SK-N-SH (cell line): ENCODE measurements at regions not wholly inside any gene's neighbourhood (a gene's known extent, or its start where the extent isn't known, plus 50 kb on each side); places are given as distances from the start of the nearest gene placed in this dataset.

Source experiments
- CTCF ChIA-PET: fragments of 300-600, 350-600 bp; formaldehyde crosslinking; extraction: SDS; loops from one replicate; lab custom pipeline; 2021; lab: Yijun Ruan, JAX
- POLR2A ChIA-PET: fragments of 350-600 bp; sonication (Branson Sonifier 250); formaldehyde crosslinking; extraction: SDS; loops from one replicate; lab custom pipeline; 2020; ENCODE audit warnings: antibody characterized with exemption, inconsistent platforms; lab: Yijun Ruan, JAX
- DNase-seq: peaks from one replicate; pipeline ENCODE4 v3.0.0; 2012
- H2AFZ ChIP-seq: fragments of 200-600 bp; sonication (generic); 2 replicates; pipeline ENCODE4 v1.8.1; 2016; ENCODE audit warnings: antibody characterized with exemption, mild to moderate bottlenecking, low read depth
- H3F3A ChIP-seq: fragments of 200-600 bp; sonication (generic); replicated peaks from 2 replicates; pipeline ENCODE3; 2016; ENCODE audit warnings: antibody characterized with exemption, mild to moderate bottlenecking; ENCODE audit not compliant: insufficient read depth
- H3K27ac ChIP-seq, 2 experiments: fragments of 200-500 bp in 1 of 2; fragments of 200-600 bp in 1 of 2; sonication (Bioruptor generic) in 1 of 2; sonication (generic), shearing (Covaris generic) in 1 of 2; 2 replicates each; pipeline versions ENCODE4 v1.5.1 to v1.6.1; 2014 to 2016; ENCODE audit warnings: low read depth in 2 of 2, inconsistent platforms in 1 of 2, low read length in 1 of 2, mild to moderate bottlenecking in 1 of 2, mixed read lengths in 1 of 2
- H3K27me3 ChIP-seq: fragments of 200-600 bp; sonication (generic), shearing (Covaris generic); 2 replicates; pipeline ENCODE4 v1.6.1; 2016; ENCODE audit warnings: mixed run types; ENCODE audit not compliant: insufficient read depth
- H3K36me3 ChIP-seq, 2 experiments: fragments of 200-500 bp in 1 of 2; fragments of 200-600 bp in 1 of 2; sonication (Bioruptor generic) in 1 of 2; sonication (generic) in 1 of 2; replicated peaks in 1 of 2; 2 replicates each; pipeline versions ENCODE3 to v1.5.1; 2014 to 2016; ENCODE audit warnings: low read length in 1 of 2, mild to moderate bottlenecking in 1 of 2; ENCODE audit not compliant: insufficient read depth in 2 of 2, control insufficient read depth in 1 of 2
- H3K4me1 ChIP-seq, 2 experiments: fragments of 200-500 bp in 1 of 2; fragments of 200-600 bp in 1 of 2; sonication (Bioruptor generic) in 1 of 2; sonication (generic), shearing (Covaris generic) in 1 of 2; 2 replicates each; pipeline versions ENCODE4 v1.5.1 to v1.6.1; 2014 to 2016; ENCODE audit warnings: low read depth in 1 of 2, low read length in 1 of 2, mixed run types in 1 of 2; ENCODE audit not compliant: insufficient read depth in 2 of 2, control insufficient read depth in 1 of 2
- H3K4me2 ChIP-seq: fragments of 200-600 bp; sonication (generic), shearing (Covaris generic); 2 replicates; pipeline ENCODE4 v1.6.1; 2017; ENCODE audit warnings: mixed run types
- H3K4me3 ChIP-seq, 2 experiments: fragments of 200-500 bp in 1 of 2; fragments of 200-600 bp in 1 of 2; sonication (Bioruptor generic) in 1 of 2; sonication (generic), shearing (Covaris generic) in 1 of 2; 2 replicates each; pipeline versions ENCODE4 v1.5.1 to v1.8.1; 2014 to 2016; ENCODE audit warnings: low read depth in 2 of 2, inconsistent platforms in 1 of 2, low read length in 1 of 2, mild to moderate bottlenecking in 1 of 2, mixed read lengths in 1 of 2, moderate library complexity in 1 of 2
- H3K79me2 ChIP-seq: fragments of 200-600 bp; sonication (generic); 2 replicates; pipeline ENCODE4 v1.8.1; 2017; ENCODE audit warnings: mild to moderate bottlenecking; ENCODE audit not compliant: insufficient read depth
- H3K9ac ChIP-seq: fragments of 200-600 bp; sonication (generic); 2 replicates; pipeline ENCODE4 v1.6.1; 2017; ENCODE audit warnings: mixed run types
- H3K9me2 ChIP-seq: fragments of 200-600 bp; sonication (generic); 2 replicates; pipeline ENCODE4 v1.6.1; 2017; ENCODE audit warnings: mixed run types
- H3K9me3 ChIP-seq: fragments of 200-600 bp; sonication (generic); 2 replicates; pipeline ENCODE4 v1.6.1; 2017; ENCODE audit warnings: mixed run types, mild to moderate bottlenecking, moderate library complexity
- H4K20me1 ChIP-seq: fragments of 200-600 bp; sonication (generic); 2 replicates; pipeline ENCODE4 v1.6.1; 2017; ENCODE audit warnings: mild to moderate bottlenecking, mixed run types; ENCODE audit not compliant: insufficient read depth
- CHD2 ChIP-seq: fragments of 150-350 bp; IDR thresholded peaks from 2 replicates; pipeline ENCODE4 v1.6.1; 2018; ENCODE audit warnings: low read length; ENCODE audit not compliant: partially characterized antibody
- ELF1 ChIP-seq: IDR thresholded peaks from 2 replicates; pipeline ENCODE4 v1.4.0; 2012
- EP300 ChIP-seq, 2 experiments: IDR thresholded peaks; 2 replicates each; pipeline versions ENCODE4 v1.4.0 to v1.6.1; 2012; ENCODE audit warnings: borderline replicate concordance in 1 of 2, low read depth in 1 of 2, low read length in 1 of 2
- FOXJ3 ChIP-seq: sonication (generic); formaldehyde crosslinking; IDR thresholded peaks from 2 replicates; pipeline ENCODE4 v1.5.1; 2020; ENCODE audit warnings: mild to moderate bottlenecking, missing genetic modification reagents
- FOXM1 ChIP-seq: IDR thresholded peaks from 2 replicates; pipeline ENCODE4 v1.4.0; 2012; ENCODE audit warnings: low read depth, mild to moderate bottlenecking
- GABPA ChIP-seq: IDR thresholded peaks from 2 replicates; pipeline ENCODE4 v1.4.0; 2012; ENCODE audit warnings: low read depth, mild to moderate bottlenecking
- MAX ChIP-seq: IDR thresholded peaks from 2 replicates; pipeline ENCODE4 v1.4.0; 2012; ENCODE audit warnings: low read depth
- MEF2A ChIP-seq: IDR thresholded peaks from 2 replicates; pipeline ENCODE4 v1.4.0; 2012; ENCODE audit warnings: low read depth, borderline replicate concordance
- NRF1 ChIP-seq: IDR thresholded peaks from 2 replicates; pipeline ENCODE4 v1.6.1; 2012; ENCODE audit warnings: low read depth, mild to moderate bottlenecking, low read length
- PBX3 ChIP-seq: IDR thresholded peaks from 2 replicates; pipeline ENCODE4; 2012
- POLR2AphosphoS5 ChIP-seq: IDR thresholded peaks from 2 replicates; pipeline ENCODE4 v1.6.1; 2012; ENCODE audit warnings: low read depth, low read length
- RAD21 ChIP-seq: IDR thresholded peaks from 2 replicates; pipeline ENCODE4 v1.6.1; 2012; ENCODE audit warnings: mild to moderate bottlenecking, low read length
- RCOR1 ChIP-seq: fragments of 150-350 bp; IDR thresholded peaks from 2 replicates; pipeline ENCODE4 v1.6.1; 2017; ENCODE audit warnings: antibody characterized with exemption, low read length
- SIN3A ChIP-seq: IDR thresholded peaks from 2 replicates; pipeline ENCODE4 v1.6.1; 2012; ENCODE audit warnings: low read depth, mild to moderate bottlenecking, low read length, moderate library complexity, borderline replicate concordance
- TAF1 ChIP-seq: IDR thresholded peaks from 2 replicates; pipeline ENCODE4 v1.6.1; 2012; ENCODE audit warnings: low read depth, mild to moderate bottlenecking, low read length, moderate library complexity, borderline replicate concordance
- TCF12 ChIP-seq: IDR thresholded peaks from 2 replicates; pipeline ENCODE4 v1.4.0; 2012
- TEAD4 ChIP-seq: IDR thresholded peaks from 2 replicates; pipeline ENCODE4 v1.4.0; 2012; ENCODE audit warnings: mild to moderate bottlenecking, borderline replicate concordance; ENCODE audit not compliant: insufficient read depth
- WGBS: methylation state at CpG from one replicate; pipeline ENCODE4 v1.1.6; 2017; ENCODE audit warnings: low lambda C conversion rate; 5-methylcytosine and 5-hydroxymethylcytosine counted together
- TF ChIP-seq, protein P1 (sequence below): IDR thresholded peaks from 2 replicates; pipeline ENCODE4 v1.6.1; 2012; ENCODE audit warnings: mild to moderate bottlenecking, low read depth, low read length, moderate library complexity
- TF ChIP-seq, protein P2 (sequence below): fragments of 150-350 bp; IDR thresholded peaks from 2 replicates; pipeline ENCODE4 v1.6.1; 2016; ENCODE audit warnings: mild to moderate bottlenecking, low read depth, low read length
- TF ChIP-seq, protein P3 (sequence below): fragments of 200-600 bp; sonication (generic); IDR thresholded peaks from 2 replicates; pipeline ENCODE4 v1.6.1; 2017; ENCODE audit warnings: antibody characterized with exemption, mild to moderate bottlenecking, moderate library complexity
- TF ChIP-seq, protein P4 (sequence below): fragments of 150-350 bp; IDR thresholded peaks from 2 replicates; pipeline ENCODE4 v1.6.1; 2017; ENCODE audit warnings: antibody characterized with exemption, low read length, low read depth, borderline replicate concordance

DNA sequence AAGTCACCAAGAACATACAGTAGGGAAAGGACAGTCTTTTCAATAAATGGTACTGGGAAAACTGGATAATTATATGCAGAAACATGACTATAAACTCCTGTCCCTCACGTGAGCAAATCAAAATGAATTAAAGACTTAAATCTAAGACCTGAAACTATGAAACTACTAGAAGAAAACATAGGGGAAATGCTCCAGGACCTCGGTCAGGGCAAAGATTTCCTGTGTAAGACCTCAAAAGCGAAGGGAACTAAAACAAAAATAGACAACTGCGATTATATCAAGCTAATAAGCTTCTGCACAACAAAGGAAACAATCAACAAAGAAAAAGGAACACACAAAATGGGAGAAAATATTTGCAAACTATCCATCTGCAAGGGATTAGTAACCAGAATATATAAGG, 62.7 kb downstream of the CRYGS start (continued):
- TF ChIP-seq, protein P1, sequence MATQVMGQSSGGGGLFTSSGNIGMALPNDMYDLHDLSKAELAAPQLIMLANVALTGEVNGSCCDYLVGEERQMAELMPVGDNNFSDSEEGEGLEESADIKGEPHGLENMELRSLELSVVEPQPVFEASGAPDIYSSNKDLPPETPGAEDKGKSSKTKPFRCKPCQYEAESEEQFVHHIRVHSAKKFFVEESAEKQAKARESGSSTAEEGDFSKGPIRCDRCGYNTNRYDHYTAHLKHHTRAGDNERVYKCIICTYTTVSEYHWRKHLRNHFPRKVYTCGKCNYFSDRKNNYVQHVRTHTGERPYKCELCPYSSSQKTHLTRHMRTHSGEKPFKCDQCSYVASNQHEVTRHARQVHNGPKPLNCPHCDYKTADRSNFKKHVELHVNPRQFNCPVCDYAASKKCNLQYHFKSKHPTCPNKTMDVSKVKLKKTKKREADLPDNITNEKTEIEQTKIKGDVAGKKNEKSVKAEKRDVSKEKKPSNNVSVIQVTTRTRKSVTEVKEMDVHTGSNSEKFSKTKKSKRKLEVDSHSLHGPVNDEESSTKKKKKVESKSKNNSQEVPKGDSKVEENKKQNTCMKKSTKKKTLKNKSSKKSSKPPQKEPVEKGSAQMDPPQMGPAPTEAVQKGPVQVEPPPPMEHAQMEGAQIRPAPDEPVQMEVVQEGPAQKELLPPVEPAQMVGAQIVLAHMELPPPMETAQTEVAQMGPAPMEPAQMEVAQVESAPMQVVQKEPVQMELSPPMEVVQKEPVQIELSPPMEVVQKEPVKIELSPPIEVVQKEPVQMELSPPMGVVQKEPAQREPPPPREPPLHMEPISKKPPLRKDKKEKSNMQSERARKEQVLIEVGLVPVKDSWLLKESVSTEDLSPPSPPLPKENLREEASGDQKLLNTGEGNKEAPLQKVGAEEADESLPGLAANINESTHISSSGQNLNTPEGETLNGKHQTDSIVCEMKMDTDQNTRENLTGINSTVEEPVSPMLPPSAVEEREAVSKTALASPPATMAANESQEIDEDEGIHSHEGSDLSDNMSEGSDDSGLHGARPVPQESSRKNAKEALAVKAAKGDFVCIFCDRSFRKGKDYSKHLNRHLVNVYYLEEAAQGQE: no peak
- no peak for TF ChIP-seq FOXM1

DNA sequence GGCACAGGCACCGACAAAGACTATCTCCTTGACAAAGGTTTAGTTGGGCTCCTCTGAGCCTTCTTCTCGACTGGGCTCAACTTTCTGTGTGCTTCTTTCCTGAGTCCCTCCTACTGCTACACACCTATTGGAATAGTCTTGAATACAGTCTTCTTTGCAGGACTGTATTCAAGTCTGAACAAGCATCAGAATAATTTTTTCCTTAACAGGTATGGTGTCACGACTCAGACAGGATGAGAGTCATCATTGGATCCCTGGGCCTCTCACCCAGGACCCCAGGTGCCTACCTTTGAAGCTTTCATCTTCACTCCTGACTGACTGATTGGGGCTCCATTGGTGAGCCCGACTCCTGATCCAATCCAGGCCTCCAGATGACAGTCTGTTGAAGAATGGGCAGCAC, 66.3 kb downstream of the CRYGS start:
- Histone ChIP-seq H3K4me1 (peaks cover 0 to 13% of the 10 kb centered on the region in 2 experiments; a peak in 1 of 4 replicates), H3K36me3 (no peaks in the 10 kb centered on the region), H3K9me3 (no peaks in the 10 kb centered on the region), H3K4me3 (no peak overlapping the region), H3K27ac (no peak overlapping the region), H3F3A (no peaks in the 10 kb centered on the region), H3K27me3 (no peaks in the 10 kb centered on the region), H3K9me2 (no peaks in the 10 kb centered on the region), H3K4me2 (no peak overlapping the region), H2AFZ (no peak overlapping the region), H3K79me2 (no peaks in the 10 kb centered on the region), H4K20me1 (no peaks in the 10 kb centered on the region), H3K9ac (no peak overlapping the region)
- WGBS: 41% methylated on average over 4 of the region's 4 CpGs
- no peak for DNase-seq
- TF ChIP-seq CHD2: no peak
- no peak for TF ChIP-seq NRF1
- no peak for TF ChIP-seq ELF1
- TF ChIP-seq PBX3: no peak
- no peak for TF ChIP-seq SIN3A
- TF ChIP-seq RCOR1: no peak
- no peak for TF ChIP-seq RAD21
- no peak for TF ChIP-seq GABPA
- no peak for TF ChIP-seq TEAD4
- TF ChIP-seq MAX: no peak
- TF ChIP-seq, protein P2, sequence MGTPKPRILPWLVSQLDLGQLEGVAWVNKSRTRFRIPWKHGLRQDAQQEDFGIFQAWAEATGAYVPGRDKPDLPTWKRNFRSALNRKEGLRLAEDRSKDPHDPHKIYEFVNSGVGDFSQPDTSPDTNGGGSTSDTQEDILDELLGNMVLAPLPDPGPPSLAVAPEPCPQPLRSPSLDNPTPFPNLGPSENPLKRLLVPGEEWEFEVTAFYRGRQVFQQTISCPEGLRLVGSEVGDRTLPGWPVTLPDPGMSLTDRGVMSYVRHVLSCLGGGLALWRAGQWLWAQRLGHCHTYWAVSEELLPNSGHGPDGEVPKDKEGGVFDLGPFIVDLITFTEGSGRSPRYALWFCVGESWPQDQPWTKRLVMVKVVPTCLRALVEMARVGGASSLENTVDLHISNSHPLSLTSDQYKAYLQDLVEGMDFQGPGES: no peak
- no peak for TF ChIP-seq POLR2AphosphoS5
- no peak for TF ChIP-seq TCF12
- no peak for TF ChIP-seq FOXJ3 (CRISPR knock-in tag)
- no peak for TF ChIP-seq EP300 (IDR thresholded peaks at IDR 0.05; ENCODE audit: borderline replicate concordance in 1 of 2, low read depth in 1 of 2, low read length in 1 of 2)
- TF ChIP-seq MEF2A: no peak
- no peak for TF ChIP-seq FOXM1
- TF ChIP-seq, protein P3, sequence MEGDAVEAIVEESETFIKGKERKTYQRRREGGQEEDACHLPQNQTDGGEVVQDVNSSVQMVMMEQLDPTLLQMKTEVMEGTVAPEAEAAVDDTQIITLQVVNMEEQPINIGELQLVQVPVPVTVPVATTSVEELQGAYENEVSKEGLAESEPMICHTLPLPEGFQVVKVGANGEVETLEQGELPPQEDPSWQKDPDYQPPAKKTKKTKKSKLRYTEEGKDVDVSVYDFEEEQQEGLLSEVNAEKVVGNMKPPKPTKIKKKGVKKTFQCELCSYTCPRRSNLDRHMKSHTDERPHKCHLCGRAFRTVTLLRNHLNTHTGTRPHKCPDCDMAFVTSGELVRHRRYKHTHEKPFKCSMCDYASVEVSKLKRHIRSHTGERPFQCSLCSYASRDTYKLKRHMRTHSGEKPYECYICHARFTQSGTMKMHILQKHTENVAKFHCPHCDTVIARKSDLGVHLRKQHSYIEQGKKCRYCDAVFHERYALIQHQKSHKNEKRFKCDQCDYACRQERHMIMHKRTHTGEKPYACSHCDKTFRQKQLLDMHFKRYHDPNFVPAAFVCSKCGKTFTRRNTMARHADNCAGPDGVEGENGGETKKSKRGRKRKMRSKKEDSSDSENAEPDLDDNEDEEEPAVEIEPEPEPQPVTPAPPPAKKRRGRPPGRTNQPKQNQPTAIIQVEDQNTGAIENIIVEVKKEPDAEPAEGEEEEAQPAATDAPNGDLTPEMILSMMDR: no peak
- no peak for TF ChIP-seq TAF1
- TF ChIP-seq, protein P4, sequence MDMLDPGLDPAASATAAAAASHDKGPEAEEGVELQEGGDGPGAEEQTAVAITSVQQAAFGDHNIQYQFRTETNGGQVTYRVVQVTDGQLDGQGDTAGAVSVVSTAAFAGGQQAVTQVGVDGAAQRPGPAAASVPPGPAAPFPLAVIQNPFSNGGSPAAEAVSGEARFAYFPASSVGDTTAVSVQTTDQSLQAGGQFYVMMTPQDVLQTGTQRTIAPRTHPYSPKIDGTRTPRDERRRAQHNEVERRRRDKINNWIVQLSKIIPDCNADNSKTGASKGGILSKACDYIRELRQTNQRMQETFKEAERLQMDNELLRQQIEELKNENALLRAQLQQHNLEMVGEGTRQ: no peak
- POLR2A ChIA-PET: no interaction called here
- CTCF ChIA-PET: no interaction called here
